A549 (cell line): ENCODE measurements at regions not wholly inside any gene's neighbourhood (a gene's known extent, or its start where the extent isn't known, plus 50 kb on each side); places are given as distances from the start of the nearest gene placed in this dataset.

ENCODE experiments used
- CTCF ChIP-seq: fragments of >200 bp; sonication (Bioruptor Twin); formaldehyde crosslinking; IDR thresholded peaks from 3 replicates; pipeline ENCODE4 v1.5.1; 2016
- EP300 ChIP-seq, 2 experiments: fragments of >200 bp; sonication (Bioruptor Twin); formaldehyde crosslinking; IDR thresholded peaks; 2 replicates in 1 of 2; 3 replicates in 1 of 2; pipeline ENCODE4 v1.6.1; 2016 to 2017
- FOSB ChIP-seq: fragments of 250-450 bp; sonication (Bioruptor Pico); IDR thresholded peaks from 2 replicates; pipeline ENCODE4 v1.5.0; 2020; ENCODE audit warnings: mild to moderate bottlenecking, moderate library complexity
- KDM5A ChIP-seq: fragments of 200-600 bp; sonication (generic); IDR thresholded peaks from 2 replicates; pipeline ENCODE4 v1.6.1; 2016; ENCODE audit warnings: antibody characterized with exemption, mild to moderate bottlenecking
- NR3C1 ChIP-seq: fragments of >200 bp; sonication (Bioruptor Twin); formaldehyde crosslinking; IDR thresholded peaks from 3 replicates; pipeline ENCODE4 v1.6.1; 2017
- POLR2A ChIP-seq: IDR thresholded peaks from 2 replicates; pipeline ENCODE4 v1.6.1; 2012; ENCODE audit warnings: mild to moderate bottlenecking, low read length
- RAD21 ChIP-seq, 2 experiments: fragments of >200 bp in 1 of 2; sonication (Bioruptor Twin) in 1 of 2; formaldehyde crosslinking in 1 of 2; IDR thresholded peaks in 1 of 2; conservative IDR thresholded peaks in 1 of 2; 2 replicates in 1 of 2; 3 replicates in 1 of 2; pipeline ENCODE4 v1.6.1; 2012 to 2018; ENCODE audit warnings: inconsistent platforms in 1 of 2
- ZC3H11A ChIP-seq: fragments of 450-650 bp; IDR thresholded peaks from 2 replicates; pipeline ENCODE4 v1.6.1; 2014; ENCODE audit warnings: antibody characterized with exemption, mild to moderate bottlenecking

- TF ChIP-seq RAD21 (conservative IDR thresholded peaks at IDR 0.05 in 1 of 2, IDR thresholded peaks at IDR 0.05 in 1 of 2) (no peak), KDM5A (no peak), CTCF (no peak), EP300 (IDR thresholded peaks at IDR 0.05) (no peak), NR3C1 (no peak), POLR2A (no peak), ZC3H11A (no peak), FOSB (no peak)
Observed at GRCh38 chr11:134761926-134762247, 349.8 kb upstream of the B3GAT1 start.
